ENCODE measurements at regions not wholly inside any gene's neighbourhood (a gene's known extent, or its start where the extent isn't known, plus 50 kb on each side); places are given as distances from the start of the nearest gene placed in this dataset.

- no peak for DNase-seq
Measured at GRCh38 chrX:42725196-42725595, 52.8 kb downstream of the PPP1R2C start.

- no peak for DNase-seq
Measured at GRCh38 chrX:42720209-42720608, 57.8 kb downstream of the PPP1R2C start.

- DNase-seq = no peak
Measured at GRCh38 chrX:42715701-42716262, 62.2 kb downstream of the PPP1R2C start.

GRCh38 chrX:42714981-42715700, 62.8 kb downstream of the PPP1R2C start:
- peak in 3 of 5 experiments; percentile 1 to 43 (median 6) for DNase-seq

GRCh38 chrX:42710452-42710851, 67.5 kb downstream of the PPP1R2C start:
- no peak for DNase-seq

GRCh38 chrX:42708222-42708621, 69.7 kb downstream of the PPP1R2C start:
- no peak for DNase-seq

GRCh38 chrX:42707742-42708141, 70.2 kb downstream of the PPP1R2C start:
- no peak for DNase-seq

GRCh38 chrX:42704454-42704853, 73.5 kb downstream of the PPP1R2C start:
- peak in 1 of 5 experiments; percentile 4 for DNase-seq

- no peak for DNase-seq
Measured at GRCh38 chrX:42697544-42697943, 80.4 kb downstream of the PPP1R2C start.

- DNase-seq = no peak
Measured at GRCh38 chrX:42696536-42697124, 81.3 kb downstream of the PPP1R2C start.

GRCh38 chrX:42695800-42696358, 82.1 kb downstream of the PPP1R2C start:
- no peak for DNase-seq

- DNase-seq = peak in 1 of 5 experiments; percentile 1
Measured at GRCh38 chrX:42694260-42694815, 83.6 kb downstream of the PPP1R2C start.

GRCh38 chrX:42691196-42691595, 86.8 kb downstream of the PPP1R2C start:
- DNase-seq = no peak

GRCh38 chrX:42686706-42687105, 91.3 kb downstream of the PPP1R2C start:
- no peak for DNase-seq

GRCh38 chrX:42686296-42686695, 91.7 kb downstream of the PPP1R2C start:
- no peak for DNase-seq

- DNase-seq = no peak
Measured at GRCh38 chrX:42684065-42684464, 93.9 kb downstream of the PPP1R2C start.

- no peak for DNase-seq
Measured at GRCh38 chrX:42680666-42681065, 97.3 kb downstream of the PPP1R2C start.

- no peak for DNase-seq
Measured at GRCh38 chrX:42678133-42678532, 99.8 kb downstream of the PPP1R2C start.

GRCh38 chrX:42673301-42673810, 104.6 kb downstream of the PPP1R2C start:
- DNase-seq = no peak

GRCh38 chrX:42664680-42665079, 113.3 kb downstream of the PPP1R2C start:
- no peak for DNase-seq

GRCh38 chrX:42628471-42628870, 149.5 kb downstream of the PPP1R2C start:
- no peak for DNase-seq

- DNase-seq = no peak
Measured at GRCh38 chrX:42627891-42628290, 150.1 kb downstream of the PPP1R2C start.

GRCh38 chrX:42624524-42624923, 153.4 kb downstream of the PPP1R2C start:
- no peak for DNase-seq
